ENCODE measurements at regions not wholly inside any gene's neighbourhood (a gene's known extent, or its start where the extent isn't known, plus 50 kb on each side); places are given as distances from the start of the nearest gene placed in this dataset.

- no peak for DNase-seq
These were observed 792.0 kb upstream of the ZNF608 start for GRCh38 chr5:125538469-125538868.

- DNase-seq = no peak
These were observed 794.6 kb upstream of the ZNF608 start for GRCh38 chr5:125541085-125541484.

GRCh38 chr5:125549322-125549911 lies 803.0 kb upstream of the ZNF608 start:
- DNase-seq = no peak

GRCh38 chr5:125550274-125550673 lies 803.8 kb upstream of the ZNF608 start:
- DNase-seq = no peak

- DNase-seq = no peak
These were observed 804.8 kb upstream of the ZNF608 start for GRCh38 chr5:125551246-125551645.

- no peak for DNase-seq
These were observed 805.4 kb upstream of the ZNF608 start for GRCh38 chr5:125551797-125552196.

- no peak for DNase-seq
These were observed 806.0 kb upstream of the ZNF608 start for GRCh38 chr5:125552486-125552885.

GRCh38 chr5:125554355-125554754 lies 807.9 kb upstream of the ZNF608 start:
- no peak for DNase-seq

- no peak for DNase-seq
These were observed 809.2 kb upstream of the ZNF608 start for GRCh38 chr5:125555591-125555990.

GRCh38 chr5:125558016-125558415 lies 811.6 kb upstream of the ZNF608 start:
- DNase-seq = no peak

- no peak for DNase-seq
These were observed 812.0 kb upstream of the ZNF608 start for GRCh38 chr5:125558466-125558865.

- no peak for DNase-seq
These were observed 812.9 kb upstream of the ZNF608 start for GRCh38 chr5:125559296-125559695.

GRCh38 chr5:125560476-125561225 lies 814.2 kb upstream of the ZNF608 start:
- no peak for DNase-seq

GRCh38 chr5:125564317-125564975 lies 818.0 kb upstream of the ZNF608 start:
- DNase-seq = no peak

GRCh38 chr5:125574491-125575044 lies 828.1 kb upstream of the ZNF608 start:
- no peak for DNase-seq

- no peak for DNase-seq
These were observed 828.9 kb upstream of the ZNF608 start for GRCh38 chr5:125575171-125575890.

GRCh38 chr5:125575891-125576505 lies 829.6 kb upstream of the ZNF608 start:
- no peak for DNase-seq

- no peak for DNase-seq
These were observed 830.4 kb upstream of the ZNF608 start for GRCh38 chr5:125576822-125577221.

GRCh38 chr5:125578551-125578950 lies 832.1 kb upstream of the ZNF608 start:
- DNase-seq = no peak

- no peak for DNase-seq
These were observed 832.7 kb upstream of the ZNF608 start for GRCh38 chr5:125579182-125579581.

GRCh38 chr5:125581311-125581710 lies 834.9 kb upstream of the ZNF608 start:
- no peak for DNase-seq

GRCh38 chr5:125582352-125582751 lies 835.9 kb upstream of the ZNF608 start:
- no peak for DNase-seq
